ENCODE measurements at regions not wholly inside any gene's neighbourhood (a gene's known extent, or its start where the extent isn't known, plus 50 kb on each side); places are given as distances from the start of the nearest gene placed in this dataset.

- H3K4me3 ChIP-seq (ENCODE audit: low read depth, low read length) = no peak overlapping the region
- no peak overlapping the region for H2AFZ ChIP-seq
- H3K27me3 ChIP-seq (ENCODE audit: control insufficient read depth, insufficient read depth, low read length) = no peaks in the 10 kb centered on the region
- no peak overlapping the region for H3K4me2 ChIP-seq (ENCODE audit: low read length)
- H3K79me2 ChIP-seq = no peaks in the 10 kb centered on the region
- no peaks in the 10 kb centered on the region for H3K36me3 ChIP-seq (ENCODE audit: control insufficient read depth, insufficient read depth, low read length)
- H3K27ac ChIP-seq = no peak overlapping the region
- H3K9ac ChIP-seq = no peak overlapping the region
- H3K4me1 ChIP-seq = no peaks in the 10 kb centered on the region
- TF ChIP-seq CTCF (IDR thresholded peaks at IDR 0.05) = no peak
- no peaks in the 10 kb centered on the region for H3K9me3 ChIP-seq (ENCODE audit: control insufficient read depth, low read length)
Measured at GRCh38 chr12:67472539-67472938, 176.0 kb upstream of the DYRK2 start.

GRCh38 chr12:67474934-67475620 is 173.5 kb upstream of the DYRK2 start:
- no peak overlapping the region for H3K4me2 ChIP-seq (ENCODE audit: low read length)
- no peaks in the 10 kb centered on the region for H3K4me1 ChIP-seq
- no peak overlapping the region for H3K9ac ChIP-seq
- H3K9me3 ChIP-seq (ENCODE audit: control insufficient read depth, low read length) = no peaks in the 10 kb centered on the region
- H2AFZ ChIP-seq = no peak overlapping the region
- H3K27ac ChIP-seq = no peak overlapping the region
- H3K4me3 ChIP-seq (ENCODE audit: low read depth, low read length) = no peak overlapping the region
- H3K36me3 ChIP-seq (ENCODE audit: control insufficient read depth, insufficient read depth, low read length) = no peaks in the 10 kb centered on the region
- no peak for TF ChIP-seq CTCF (IDR thresholded peaks at IDR 0.05)
- no peaks in the 10 kb centered on the region for H3K79me2 ChIP-seq
- H3K27me3 ChIP-seq (ENCODE audit: control insufficient read depth, insufficient read depth, low read length) = no peaks in the 10 kb centered on the region

- no peak for TF ChIP-seq CTCF (IDR thresholded peaks at IDR 0.05)
- Histone ChIP-seq H3K36me3 (ENCODE audit: control insufficient read depth, insufficient read depth, low read length) (no peaks in the 10 kb centered on the region), H3K4me1 (no peaks in the 10 kb centered on the region), H3K4me3 (ENCODE audit: low read depth, low read length) (no peak overlapping the region), H3K9ac (no peak overlapping the region), H3K9me3 (ENCODE audit: control insufficient read depth, low read length) (no peaks in the 10 kb centered on the region), H3K4me2 (ENCODE audit: low read length) (no peak overlapping the region), H3K79me2 (no peaks in the 10 kb centered on the region), H3K27ac (no peak overlapping the region), H2AFZ (no peak overlapping the region), H3K27me3 (ENCODE audit: control insufficient read depth, insufficient read depth, low read length) (no peaks in the 10 kb centered on the region)
Measured at GRCh38 chr12:67475725-67476124, 172.8 kb upstream of the DYRK2 start.

GRCh38 chr12:67477681-67478265 is 170.8 kb upstream of the DYRK2 start:
- Histone ChIP-seq H3K79me2 (no peaks in the 10 kb centered on the region), H3K4me2 (ENCODE audit: low read length) (no peak overlapping the region)
- TF ChIP-seq CTCF (IDR thresholded peaks at IDR 0.05) = no peak

More at GRCh38 chr12:67477681-67478265, 170.8 kb upstream of the DYRK2 start:
- Histone ChIP-seq H3K27me3 (ENCODE audit: control insufficient read depth, insufficient read depth, low read length) (no peaks in the 10 kb centered on the region), H3K4me1 (no peaks in the 10 kb centered on the region), H3K36me3 (ENCODE audit: control insufficient read depth, insufficient read depth, low read length) (no peaks in the 10 kb centered on the region), H3K27ac (no peak overlapping the region), H3K4me3 (ENCODE audit: low read depth, low read length) (no peak overlapping the region), H3K9me3 (ENCODE audit: control insufficient read depth, low read length) (no peaks in the 10 kb centered on the region), H3K9ac (no peak overlapping the region), H2AFZ (no peak overlapping the region)
